GM19023 (cell line): ENCODE measurements at regions not wholly inside any gene's neighbourhood (a gene's known extent, or its start where the extent isn't known, plus 50 kb on each side); places are given as distances from the start of the nearest gene placed in this dataset.
"Not testable (repeated sequence)": the region's sequence is repeated elsewhere in the genome, so short reads cannot be mapped to it uniquely, and the experiment has no call there.

Experiments used
- ATAC-seq: cut with Tn5 transposase; IDR thresholded peaks from one replicate; pipeline ENCODE4 v1.9.1; 2021; ENCODE audit warnings: mild to moderate bottlenecking, moderate library complexity; ENCODE audit not compliant: unreplicated experiment

DNA sequence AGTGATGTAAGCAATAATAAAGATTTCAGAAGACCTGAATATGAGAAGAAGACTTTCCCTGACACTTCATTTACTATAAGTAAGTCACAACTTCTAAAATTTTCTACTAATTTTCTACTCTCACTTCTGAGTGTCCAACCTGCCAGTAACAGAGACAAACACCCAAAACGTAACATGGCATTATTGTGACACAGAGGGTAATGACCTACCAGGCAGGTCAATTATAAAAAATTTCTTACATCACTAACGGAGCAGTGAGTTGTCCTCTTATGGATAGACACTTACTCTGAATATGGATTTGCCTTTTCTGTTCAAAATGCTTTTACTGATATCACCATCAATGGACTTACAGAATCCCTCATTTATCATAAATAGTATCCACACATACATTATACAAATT, 405.9 kb upstream of the MAGEB16 start:
- ATAC-seq, result no peak

DNA sequence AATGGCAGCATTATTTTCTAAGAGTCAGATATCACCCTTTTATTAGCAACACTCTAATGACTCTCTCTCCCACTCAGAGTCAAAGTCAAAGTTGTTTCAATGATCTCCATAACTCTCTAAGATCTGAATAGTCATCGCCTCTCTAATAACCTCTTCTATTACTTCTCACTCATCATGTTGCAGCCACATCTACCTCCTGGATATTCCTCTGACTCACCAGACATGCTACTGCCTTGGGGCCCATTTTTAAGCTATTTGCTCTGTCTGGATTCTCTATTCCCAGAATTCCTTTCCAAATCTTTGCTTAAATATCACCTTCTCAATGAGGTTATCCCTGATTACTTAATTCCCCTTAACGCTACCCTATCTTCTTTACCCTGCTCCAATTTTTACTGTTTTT, 391.8 kb upstream of the MAGEB16 start:
- no peak for ATAC-seq

DNA sequence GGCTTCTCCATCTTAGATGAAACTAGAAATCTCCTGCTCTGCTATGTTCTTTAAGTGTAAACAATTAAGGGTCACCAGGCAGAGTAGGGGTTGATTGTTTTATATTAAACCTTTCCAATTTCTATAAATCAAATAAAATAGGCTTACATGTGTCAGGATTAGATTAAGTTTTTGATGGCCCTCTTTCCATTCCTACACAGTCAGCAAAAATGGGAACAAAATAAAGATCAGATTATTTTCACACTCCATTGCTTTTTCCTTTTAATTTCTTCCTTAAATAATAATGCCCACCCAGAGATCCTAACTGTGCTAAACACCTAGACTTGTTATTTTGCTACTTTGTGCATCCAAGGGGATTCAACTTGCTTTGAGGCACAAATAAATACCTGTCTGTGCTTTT, 381.4 kb upstream of the MAGEB16 start:
- no peak for ATAC-seq

DNA sequence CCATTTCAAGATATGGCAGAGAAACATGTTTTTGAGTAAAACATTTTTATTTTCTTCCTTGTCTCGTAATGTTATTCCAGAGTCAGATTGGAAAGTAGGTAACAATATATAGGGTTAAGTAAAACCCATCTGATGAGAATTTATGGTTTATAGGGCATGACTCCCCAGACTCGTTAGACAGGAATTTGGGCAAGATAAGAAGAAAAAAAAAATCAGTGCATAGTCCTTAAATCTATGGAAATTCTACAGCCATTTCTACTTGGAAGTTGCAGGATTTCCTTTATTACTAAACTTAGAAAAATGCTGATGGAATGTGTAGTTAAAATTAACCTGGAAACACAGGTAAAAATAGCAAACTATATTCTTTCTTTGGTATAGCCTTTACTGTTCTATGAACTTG, 366.1 kb upstream of the MAGEB16 start:
- ATAC-seq, result no peak

DNA sequence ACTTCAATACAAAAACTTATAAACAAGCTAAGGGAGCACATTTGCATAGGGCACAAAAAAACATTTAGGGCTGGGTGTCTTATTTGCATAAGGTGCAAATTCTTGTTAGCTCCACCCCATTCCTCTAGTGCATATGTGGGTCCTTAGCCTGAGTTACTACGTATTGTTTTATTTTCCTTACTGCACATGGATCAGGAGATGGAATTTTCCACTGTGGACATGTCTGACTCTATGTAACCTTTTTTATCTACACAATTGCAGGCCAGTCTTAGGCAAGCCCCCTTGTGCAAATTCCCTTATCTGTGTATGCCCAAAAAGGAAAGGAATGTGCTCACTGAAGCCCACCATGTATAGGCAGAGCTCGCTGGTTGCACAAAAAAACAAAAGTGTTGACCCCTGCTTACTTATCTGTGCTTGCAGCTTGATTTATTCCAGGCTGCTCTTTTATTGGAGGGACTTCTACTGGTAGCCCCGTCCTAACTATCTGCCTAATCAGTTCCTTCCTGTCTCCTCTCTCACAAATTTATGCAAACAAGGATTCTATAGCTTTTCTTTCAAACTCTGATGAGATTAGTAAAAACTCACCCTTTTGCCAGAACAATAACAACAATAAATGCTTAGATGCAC, 359.0 kb upstream of the MAGEB16 start:
- ATAC-seq, result no peak

DNA sequence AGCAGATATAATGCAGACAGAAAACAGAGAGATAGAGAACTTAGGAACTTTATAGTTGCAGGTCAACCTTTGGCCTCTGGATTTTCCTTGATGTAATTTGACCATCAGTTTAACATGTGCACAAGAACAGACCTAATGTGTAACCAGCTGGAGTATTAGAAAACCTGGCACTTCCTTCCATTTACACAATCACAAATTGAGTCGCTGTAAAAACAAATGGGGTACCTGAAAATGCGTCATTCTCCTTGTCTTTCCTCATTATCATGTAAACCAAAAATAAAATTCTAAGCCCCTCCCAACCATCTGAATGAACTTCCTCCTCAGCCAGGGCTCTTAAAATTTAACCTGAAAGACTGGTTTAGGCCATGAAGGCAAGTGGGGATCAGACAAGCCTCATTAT, 358.4 kb upstream of the MAGEB16 start:
- no peak for ATAC-seq

DNA sequence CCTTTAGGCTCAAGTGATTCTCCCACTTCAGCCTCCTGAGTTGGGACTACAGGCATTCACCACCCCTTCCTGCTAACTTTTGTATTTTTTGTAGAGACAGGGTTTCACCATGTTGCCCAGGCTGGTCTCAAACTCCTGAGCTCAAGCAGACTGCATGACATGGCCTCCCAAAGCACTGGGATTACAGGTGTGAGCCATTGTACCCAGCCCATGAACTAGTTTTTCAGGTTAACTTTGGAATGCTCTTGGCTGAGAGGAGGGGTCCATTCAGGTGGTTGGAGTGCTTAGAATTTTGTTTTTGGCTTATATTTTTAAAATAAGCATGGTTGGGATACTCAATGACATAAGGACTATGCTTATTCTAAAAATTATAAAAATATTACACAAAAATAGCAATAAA, 355.7 kb upstream of the MAGEB16 start:
- ATAC-seq, result no peak

DNA sequence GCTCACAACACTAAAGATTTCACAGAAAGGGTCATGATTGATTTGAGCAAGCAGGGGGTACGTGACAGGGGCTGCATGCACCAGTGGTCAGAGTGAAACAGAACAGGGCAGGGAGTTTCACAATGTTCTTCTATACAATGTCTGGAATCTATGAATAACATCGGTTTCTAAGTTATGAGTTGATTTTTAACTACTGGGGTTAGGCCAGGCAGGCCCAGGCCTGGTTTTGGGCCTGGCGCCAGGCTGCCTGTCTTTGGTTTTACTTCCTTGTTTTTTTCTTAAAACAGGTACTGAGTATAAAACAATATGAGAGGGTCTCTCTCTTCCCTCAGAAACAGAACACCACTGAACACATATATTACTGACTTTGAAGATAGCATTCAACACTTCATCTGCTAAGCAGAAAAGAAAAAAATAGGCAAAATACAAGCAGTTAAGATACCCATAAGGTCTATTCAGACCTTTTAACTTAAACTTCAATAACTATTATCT, 355.0 kb upstream of the MAGEB16 start:
- not testable (repeated sequence) for ATAC-seq

DNA sequence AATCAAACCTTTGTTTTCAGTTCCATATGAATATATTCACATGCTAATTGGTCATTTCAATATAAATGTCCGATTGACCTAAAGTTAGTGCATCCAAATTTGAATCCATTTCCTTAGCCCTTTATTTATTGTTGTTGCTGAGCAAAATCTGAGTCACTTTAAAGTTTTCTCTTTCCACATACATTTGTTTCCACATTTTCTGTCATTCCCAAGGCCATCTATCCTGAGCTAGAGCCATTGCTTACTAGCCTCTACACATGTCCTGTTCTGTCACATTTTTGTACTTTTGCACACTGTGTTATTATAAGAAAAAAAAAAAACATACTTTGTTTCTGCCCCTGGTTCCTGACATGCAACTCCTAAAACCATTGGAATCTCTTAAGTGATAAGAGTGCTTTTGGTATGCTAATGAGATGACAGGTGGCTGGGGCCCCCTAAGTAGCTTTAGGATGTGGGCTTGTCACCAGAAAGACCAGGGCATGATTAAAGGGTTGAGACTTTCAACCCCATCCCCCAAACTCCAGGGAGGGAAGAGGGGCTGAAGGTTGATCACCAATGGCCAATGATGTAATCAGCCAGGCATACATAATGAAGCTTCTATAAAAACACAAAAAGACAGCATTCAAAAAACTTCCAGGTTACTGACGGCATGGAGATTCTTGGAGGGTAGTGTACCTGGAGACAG, 353.3 kb upstream of the MAGEB16 start:
- no peak for ATAC-seq

DNA sequence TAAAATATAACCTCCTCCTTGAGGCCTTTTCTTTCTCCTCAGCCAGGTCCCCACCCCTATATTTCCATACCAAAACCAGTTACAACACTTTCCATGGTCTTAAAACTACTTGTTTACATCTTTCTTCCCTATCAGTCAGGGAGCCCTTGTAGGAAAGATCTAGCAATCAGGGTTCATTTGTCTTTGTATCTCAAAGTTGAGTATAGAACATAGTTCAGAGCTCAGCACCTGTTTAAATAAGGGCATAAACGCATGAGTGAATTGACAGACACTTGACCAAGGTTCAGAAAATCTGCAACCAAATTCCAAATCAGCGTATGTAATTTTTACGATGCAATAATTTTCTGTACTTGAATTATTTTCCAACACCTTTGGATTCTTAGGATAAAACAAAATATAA, 352.2 kb upstream of the MAGEB16 start:
- ATAC-seq, result no peak

DNA sequence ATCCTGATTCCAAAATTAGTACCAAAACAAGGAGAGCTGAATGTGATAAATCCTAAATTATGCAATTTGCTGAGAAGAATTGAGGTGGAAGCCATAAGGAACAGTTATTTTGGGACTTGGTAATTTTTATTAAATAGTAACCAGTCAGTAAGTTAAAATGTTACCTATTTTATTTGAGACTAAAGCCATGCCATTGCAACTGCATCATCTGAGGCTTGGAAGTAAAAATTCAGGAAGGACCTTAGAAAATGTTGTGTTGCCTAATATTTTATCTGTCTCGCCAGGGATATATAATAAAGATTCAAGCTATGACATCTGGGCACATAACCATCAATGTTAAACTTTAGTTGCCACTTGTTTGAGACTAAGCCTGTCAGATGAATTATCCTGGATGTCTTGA, 341.3 kb upstream of the MAGEB16 start:
- ATAC-seq, result no peak

DNA sequence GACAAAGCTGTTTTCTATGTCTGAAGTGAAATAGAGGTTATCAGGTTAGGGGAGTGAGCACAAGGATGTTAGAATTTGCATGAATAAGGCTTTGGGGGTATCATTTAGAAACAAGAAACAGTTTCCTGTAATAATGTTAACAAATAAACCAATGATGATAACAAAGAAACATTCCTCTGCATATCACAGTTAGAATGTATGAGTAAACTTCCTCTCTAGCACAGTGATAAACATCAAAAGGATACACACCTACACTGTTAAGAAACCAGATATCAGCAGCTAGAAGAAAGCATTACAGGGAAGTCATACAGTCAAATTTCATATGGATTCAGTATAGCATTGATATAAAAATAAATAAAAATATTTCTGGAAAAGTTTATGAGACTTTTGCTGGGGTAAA, 340.0 kb upstream of the MAGEB16 start:
- no peak for ATAC-seq

DNA sequence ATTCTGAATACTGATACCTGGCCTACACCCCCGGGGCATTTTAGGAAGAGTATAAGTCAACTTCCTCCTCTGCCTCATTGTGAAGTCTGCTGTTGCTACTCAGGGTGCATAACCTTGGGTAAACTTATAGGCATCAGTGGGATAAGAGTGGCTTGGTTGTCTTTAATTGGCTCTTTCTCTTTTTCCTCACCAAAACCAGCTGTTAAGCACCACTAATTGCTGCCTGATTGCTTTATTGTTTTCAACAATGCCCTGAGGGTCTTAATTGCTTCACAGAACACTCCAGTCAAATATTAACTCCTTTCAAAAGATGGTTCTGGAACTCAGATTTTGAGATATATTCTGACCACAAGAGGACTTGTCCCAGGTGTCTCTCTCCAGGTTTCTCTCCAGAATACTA, 337.0 kb upstream of the MAGEB16 start:
- ATAC-seq, result no peak

DNA sequence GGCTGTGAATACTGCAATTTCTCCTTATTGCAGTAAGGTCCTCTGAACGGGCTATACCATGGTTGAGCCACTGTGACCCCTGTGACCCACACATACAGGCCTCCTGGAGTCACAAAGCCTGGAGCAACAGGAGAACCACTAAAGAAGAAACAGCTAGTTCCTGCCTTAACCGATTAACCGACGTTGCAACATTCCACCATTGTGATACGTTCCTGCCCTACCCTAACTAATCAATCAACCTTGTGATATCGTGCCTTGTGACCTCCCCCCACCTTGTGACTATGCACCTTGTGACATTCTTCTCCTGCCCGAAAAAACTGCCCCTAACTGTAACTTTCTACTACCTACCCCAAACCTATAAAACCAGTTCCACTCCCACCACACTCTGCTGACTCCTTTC, 301.5 kb upstream of the MAGEB16 start:
- not testable (repeated sequence) for ATAC-seq

DNA sequence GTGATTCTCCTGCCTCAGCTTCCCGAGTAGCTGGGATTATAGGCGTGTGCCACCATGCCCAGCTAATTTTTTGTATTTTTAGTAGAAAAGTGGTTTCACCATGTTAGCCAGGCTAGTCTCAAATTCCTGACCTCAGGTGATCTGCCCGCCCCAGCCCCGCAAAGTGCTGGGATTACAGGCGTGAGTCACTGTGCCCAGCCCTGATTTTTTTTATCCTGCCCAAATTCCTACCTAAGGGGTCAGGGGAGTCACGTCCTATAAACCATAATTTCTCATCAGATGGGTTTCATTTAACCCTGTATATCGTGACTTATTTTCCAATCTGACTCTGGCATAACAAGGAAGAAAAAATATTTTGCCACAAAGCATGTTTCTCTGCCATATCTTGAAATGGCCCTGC, 300.7 kb upstream of the MAGEB16 start:
- not testable (repeated sequence) for ATAC-seq

DNA sequence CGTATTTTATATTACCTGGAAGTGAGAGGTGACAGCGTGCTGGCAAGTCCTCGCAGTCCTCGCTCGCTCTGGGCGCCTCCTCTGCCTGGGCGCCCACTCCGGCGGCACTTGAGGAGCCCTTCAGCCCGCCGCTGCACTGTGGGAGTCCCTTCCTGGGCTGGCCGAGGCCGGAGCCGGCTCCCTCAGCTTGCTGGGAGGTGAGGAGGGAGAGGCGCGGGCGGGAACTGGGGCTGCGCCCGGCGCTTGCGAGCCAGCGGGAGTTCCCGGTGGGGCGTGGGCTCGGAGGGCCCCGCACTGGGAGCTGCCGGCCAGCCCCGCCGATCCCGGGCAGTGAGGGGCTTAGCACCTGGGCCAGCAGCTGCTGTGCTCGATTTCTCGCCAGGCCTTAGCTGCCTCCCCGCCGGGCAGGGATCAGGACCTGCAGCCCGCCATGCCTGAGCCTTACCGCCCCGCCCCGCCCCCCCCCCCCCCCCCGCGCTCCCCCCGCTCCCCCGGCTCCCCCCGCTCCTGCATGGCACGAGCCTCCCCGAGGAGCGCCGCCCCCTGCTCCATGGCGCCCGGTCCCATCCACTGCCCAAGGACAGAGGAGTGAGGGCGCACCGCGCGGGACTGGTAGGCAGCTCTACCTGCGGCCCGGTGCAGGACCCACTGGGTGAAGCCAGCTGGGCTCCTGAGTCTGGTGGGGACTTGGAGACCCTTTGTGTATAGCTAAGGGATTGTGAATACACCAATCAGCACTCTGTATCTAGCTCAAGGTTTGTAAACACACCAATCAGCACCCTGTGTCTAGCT, 298.9 kb upstream of the MAGEB16 start:
- no peak for ATAC-seq

DNA sequence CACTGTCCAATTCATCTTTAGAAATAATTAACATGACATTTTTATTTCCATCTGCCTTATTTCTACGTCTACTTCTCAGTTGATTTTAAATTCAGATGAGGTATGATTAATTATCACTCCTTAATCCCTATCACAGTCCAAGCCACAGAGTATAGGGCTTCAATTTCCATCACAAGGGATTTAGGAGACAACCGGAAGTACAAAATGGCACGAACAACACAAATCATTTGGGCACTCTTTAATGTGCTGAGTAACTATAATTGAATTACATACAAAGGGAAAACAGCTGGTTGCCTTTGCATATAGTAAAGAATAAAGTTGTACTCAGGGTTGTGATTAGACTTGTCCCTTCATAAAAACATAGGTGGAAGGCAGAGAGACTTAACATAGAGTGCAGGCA, 290.4 kb upstream of the MAGEB16 start:
- ATAC-seq, result no peak

DNA sequence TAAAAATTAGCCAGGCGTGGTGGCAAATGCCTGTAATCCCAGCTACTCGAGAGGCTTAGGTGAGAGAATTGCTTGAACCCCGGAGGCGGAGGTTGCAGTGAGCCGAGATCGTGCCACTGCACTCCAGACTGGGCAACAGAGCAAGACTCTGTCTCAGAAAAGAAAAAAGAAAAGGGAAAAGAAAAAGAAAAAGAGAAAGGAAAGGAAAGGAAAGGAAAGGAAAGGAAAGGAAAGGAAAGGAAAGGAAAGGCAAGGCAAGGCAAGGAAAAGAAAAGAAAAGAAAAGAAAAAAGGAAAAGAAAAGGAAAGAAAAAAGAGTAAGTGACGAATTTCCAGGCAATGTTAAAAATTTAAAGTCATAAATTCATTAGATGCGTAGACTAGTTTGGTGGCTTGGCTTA, 250.1 kb upstream of the MAGEB16 start:
- ATAC-seq, result not testable (repeated sequence)

DNA sequence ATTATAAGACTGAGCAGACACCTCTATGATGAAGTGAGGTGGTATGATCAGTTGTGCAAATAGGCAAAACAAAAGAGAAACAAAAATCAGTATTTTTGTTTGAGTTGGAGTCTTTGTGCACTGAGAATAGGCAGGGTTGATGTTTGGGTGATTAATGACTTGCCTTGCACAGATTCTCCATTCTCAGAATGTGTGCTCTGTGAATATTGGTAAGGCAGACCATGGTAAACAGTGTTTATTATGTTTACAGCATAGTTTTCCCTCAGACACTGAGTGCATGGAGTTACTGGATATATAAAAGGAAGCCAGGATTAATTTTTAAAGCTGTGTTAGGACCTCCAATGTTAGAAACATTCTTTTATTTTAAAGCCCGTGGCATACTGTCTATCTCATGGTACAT, 240.2 kb upstream of the MAGEB16 start:
- ATAC-seq, result no peak

DNA sequence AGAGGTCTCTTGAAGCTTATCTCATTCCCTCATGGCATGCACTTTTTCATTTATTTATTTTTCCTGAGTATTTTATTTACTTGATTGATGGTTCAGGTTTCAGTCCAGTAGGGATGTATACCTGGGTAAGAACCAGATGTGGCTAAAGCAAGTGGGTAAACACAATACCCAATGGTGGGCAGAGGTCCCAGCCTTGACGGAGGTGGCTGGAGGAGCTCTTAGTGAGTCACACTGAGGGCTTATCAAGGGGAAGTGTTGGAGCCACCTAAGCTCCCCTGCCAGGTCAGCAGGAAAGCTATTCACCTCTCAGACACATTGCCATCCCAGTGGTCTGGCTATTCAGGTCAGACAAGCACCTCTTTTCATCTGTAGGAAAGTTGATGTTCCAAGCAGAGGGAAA, 236.2 kb upstream of the MAGEB16 start:
- no peak for ATAC-seq

DNA sequence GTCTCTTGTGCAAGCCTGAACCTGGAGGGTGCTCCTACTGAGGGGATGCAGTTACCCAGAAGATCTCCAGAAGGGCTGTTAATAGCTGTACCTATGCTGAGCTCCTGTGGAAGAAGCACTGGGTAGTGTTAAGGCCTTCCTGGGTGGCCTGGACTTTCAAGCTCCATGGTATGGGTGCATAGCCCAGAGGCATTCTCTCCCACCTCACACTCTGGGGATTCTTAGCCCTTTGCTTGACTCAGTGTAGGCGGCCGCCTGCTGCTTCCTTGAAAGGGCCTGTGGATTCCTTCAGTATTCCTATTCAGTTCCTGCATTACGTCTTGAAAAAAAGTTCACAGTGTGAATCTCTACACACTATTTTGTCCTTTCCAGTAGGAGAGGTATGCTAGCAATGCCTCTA, 235.7 kb upstream of the MAGEB16 start:
- no peak for ATAC-seq

DNA sequence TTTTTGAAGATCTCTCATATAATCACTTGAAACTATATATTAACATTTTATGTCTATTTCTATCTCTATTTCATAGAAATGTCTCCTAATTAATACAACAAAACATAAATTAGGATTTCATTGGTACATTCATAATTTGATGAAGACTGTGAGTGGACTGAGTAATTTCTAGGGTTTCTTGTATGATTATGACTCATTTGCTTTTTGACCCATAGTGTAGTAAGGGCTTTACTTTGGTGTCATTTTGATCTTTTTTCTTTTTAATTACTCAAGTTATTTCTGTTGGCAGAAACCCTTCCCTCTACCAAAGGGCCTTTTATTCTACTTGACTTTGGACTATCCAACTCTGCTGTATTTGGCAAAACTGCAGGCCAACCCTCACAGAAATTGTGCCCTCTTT, 207.9 kb upstream of the MAGEB16 start:
- ATAC-seq, result no peak
